ENCODE measurements at regions not wholly inside any gene's neighbourhood (a gene's known extent, or its start where the extent isn't known, plus 50 kb on each side); places are given as distances from the start of the nearest gene placed in this dataset.
A peak's percentile ranks its signal among the peaks of the same experiment; 100 is the strongest.

DNA sequence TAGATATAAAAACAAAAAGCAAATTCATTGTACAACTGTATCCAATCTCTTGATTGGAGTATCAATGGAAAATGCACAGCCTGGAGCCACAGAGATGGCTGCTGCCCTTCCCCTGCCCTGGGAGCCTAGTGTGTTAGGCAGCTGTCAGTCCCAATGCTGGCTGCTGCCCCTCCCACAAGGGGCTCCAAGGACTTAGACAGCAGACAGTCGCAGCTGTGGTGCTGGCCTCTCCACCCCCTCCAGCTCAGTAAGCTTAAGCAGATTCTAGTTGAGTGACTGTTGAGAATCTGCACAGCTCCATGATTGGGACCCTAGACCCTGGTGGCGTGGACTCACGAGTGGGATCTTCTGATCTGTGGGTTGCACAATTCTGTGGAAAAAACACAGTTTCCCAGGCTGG, 1511.2 kb downstream of the FAM181B start:
- Histone ChIP-seq H3K4me3 (ENCODE audit: low read depth in 2 of 2, low read length in 2 of 2) (no peak overlapping the region), H3K27me3 (ENCODE audit: control insufficient read depth, insufficient read depth, low read length) (no peaks in the 10 kb centered on the region), H3K4me1 (ENCODE audit: control insufficient read depth, insufficient read depth, low read length) (no peaks in the 10 kb centered on the region), H3K36me3 (ENCODE audit: control insufficient read depth, insufficient read depth, low read length) (no peaks in the 10 kb centered on the region), H3K9me3 (ENCODE audit: control insufficient read depth, insufficient read depth, low read depth, low read length) (no peaks in the 10 kb centered on the region), H3K27ac (ENCODE audit: low read length) (no peak overlapping the region)
- in situ Hi-C loops (cut with HindIII; ENCODE audit: low pct_unique_long_range_greater_than_20kb, low sequenced_read_pairs) (no loop called here), intact Hi-C loops (cut with micrococcal nuclease; ENCODE audit: unreplicated experiment) (no loop called here)
- TF ChIP-seq, protein P1, sequence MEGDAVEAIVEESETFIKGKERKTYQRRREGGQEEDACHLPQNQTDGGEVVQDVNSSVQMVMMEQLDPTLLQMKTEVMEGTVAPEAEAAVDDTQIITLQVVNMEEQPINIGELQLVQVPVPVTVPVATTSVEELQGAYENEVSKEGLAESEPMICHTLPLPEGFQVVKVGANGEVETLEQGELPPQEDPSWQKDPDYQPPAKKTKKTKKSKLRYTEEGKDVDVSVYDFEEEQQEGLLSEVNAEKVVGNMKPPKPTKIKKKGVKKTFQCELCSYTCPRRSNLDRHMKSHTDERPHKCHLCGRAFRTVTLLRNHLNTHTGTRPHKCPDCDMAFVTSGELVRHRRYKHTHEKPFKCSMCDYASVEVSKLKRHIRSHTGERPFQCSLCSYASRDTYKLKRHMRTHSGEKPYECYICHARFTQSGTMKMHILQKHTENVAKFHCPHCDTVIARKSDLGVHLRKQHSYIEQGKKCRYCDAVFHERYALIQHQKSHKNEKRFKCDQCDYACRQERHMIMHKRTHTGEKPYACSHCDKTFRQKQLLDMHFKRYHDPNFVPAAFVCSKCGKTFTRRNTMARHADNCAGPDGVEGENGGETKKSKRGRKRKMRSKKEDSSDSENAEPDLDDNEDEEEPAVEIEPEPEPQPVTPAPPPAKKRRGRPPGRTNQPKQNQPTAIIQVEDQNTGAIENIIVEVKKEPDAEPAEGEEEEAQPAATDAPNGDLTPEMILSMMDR (IDR thresholded peaks at IDR 0.05): no peak
- no peak for TF ChIP-seq POLR2AphosphoS5 (IDR thresholded peaks at IDR 0.05; ENCODE audit: low read depth, low read length)
- TF ChIP-seq, protein P2, sequence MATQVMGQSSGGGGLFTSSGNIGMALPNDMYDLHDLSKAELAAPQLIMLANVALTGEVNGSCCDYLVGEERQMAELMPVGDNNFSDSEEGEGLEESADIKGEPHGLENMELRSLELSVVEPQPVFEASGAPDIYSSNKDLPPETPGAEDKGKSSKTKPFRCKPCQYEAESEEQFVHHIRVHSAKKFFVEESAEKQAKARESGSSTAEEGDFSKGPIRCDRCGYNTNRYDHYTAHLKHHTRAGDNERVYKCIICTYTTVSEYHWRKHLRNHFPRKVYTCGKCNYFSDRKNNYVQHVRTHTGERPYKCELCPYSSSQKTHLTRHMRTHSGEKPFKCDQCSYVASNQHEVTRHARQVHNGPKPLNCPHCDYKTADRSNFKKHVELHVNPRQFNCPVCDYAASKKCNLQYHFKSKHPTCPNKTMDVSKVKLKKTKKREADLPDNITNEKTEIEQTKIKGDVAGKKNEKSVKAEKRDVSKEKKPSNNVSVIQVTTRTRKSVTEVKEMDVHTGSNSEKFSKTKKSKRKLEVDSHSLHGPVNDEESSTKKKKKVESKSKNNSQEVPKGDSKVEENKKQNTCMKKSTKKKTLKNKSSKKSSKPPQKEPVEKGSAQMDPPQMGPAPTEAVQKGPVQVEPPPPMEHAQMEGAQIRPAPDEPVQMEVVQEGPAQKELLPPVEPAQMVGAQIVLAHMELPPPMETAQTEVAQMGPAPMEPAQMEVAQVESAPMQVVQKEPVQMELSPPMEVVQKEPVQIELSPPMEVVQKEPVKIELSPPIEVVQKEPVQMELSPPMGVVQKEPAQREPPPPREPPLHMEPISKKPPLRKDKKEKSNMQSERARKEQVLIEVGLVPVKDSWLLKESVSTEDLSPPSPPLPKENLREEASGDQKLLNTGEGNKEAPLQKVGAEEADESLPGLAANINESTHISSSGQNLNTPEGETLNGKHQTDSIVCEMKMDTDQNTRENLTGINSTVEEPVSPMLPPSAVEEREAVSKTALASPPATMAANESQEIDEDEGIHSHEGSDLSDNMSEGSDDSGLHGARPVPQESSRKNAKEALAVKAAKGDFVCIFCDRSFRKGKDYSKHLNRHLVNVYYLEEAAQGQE (IDR thresholded peaks at IDR 0.05; ENCODE audit: insufficient read depth in 1 of 2, low read depth in 2 of 2, low read length in 1 of 2): no peak
- no peak for TF ChIP-seq TCF7L2 (IDR thresholded peaks at IDR 0.05; ENCODE audit: low read depth, low read length)
- TF ChIP-seq SIN3A (IDR thresholded peaks at IDR 0.05; ENCODE audit: borderline replicate concordance, insufficient read depth, low read depth, low read length): no peak
- no peak for DNase-seq (ENCODE audit: low read depth, low spot score)
- CTCF ChIA-PET: no interaction called here
- POLR2A ChIA-PET: no interaction called here
- ATAC-seq: no peak
- no TSS peak for BruUV-seq (replicated peaks)

DNA sequence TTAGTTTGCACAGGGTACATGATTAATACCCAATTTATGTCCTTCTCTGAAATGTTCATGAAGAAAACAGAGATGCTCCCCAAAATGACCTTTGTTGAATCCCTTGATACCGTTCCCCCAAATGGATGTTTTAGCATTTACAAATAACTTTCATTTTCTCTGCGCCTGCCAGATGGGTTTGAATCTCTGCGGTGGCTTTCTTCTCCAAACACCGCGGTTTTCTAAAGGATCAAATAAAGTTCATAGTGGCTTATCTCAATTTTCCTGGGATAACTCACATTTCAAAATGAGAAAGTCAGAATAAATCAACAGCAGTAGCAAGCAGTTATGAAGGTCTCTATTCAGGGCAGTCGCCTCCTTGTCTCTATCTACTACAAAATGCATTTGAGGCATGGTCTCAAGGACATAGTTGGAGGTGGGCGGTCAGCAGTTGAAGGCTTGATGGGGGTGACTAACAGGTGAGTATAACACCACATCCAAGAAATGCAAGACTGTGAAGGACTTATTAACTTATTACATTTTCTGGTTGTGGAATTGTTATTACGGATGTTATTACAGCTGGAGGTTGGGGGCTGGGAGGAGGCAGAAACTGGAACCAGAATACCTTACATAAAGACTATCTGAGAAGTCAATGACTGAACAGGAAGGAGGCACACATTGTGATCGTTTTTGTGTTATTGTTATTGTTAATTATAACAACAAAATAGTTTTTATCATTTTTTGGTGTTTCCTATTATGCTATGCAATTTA, 1513.3 kb downstream of the FAM181B start:
- BruUV-seq (replicated peaks): no TSS peak
- ChIA-PET CTCF (no interaction called here), POLR2A (no interaction called here)
- TF ChIP-seq POLR2AphosphoS5 (IDR thresholded peaks at IDR 0.05; ENCODE audit: low read depth, low read length) (no peak), SIN3A (IDR thresholded peaks at IDR 0.05; ENCODE audit: borderline replicate concordance, insufficient read depth, low read depth, low read length) (no peak), TCF7L2 (IDR thresholded peaks at IDR 0.05; ENCODE audit: low read depth, low read length) (no peak)
- TF ChIP-seq, protein P2 (IDR thresholded peaks at IDR 0.05; ENCODE audit: insufficient read depth in 1 of 2, low read depth in 2 of 2, low read length in 1 of 2): no peak
- TF ChIP-seq, protein P1 (IDR thresholded peaks at IDR 0.05): no peak
- Histone ChIP-seq H3K9me3 (ENCODE audit: control insufficient read depth, insufficient read depth, low read depth, low read length) (no peaks in the 10 kb centered on the region), H3K4me3 (ENCODE audit: low read depth in 2 of 2, low read length in 2 of 2) (peak overlapping the region in 1 of 2 experiments; percentile 7; a peak in 1 of 4 replicates), H3K4me1 (ENCODE audit: control insufficient read depth, insufficient read depth, low read length) (no peaks in the 10 kb centered on the region), H3K27ac (ENCODE audit: low read length) (no peak overlapping the region), H3K36me3 (ENCODE audit: control insufficient read depth, insufficient read depth, low read length) (no peaks in the 10 kb centered on the region), H3K27me3 (ENCODE audit: control insufficient read depth, insufficient read depth, low read length) (no peaks in the 10 kb centered on the region)
- in situ Hi-C loops (cut with HindIII; ENCODE audit: low pct_unique_long_range_greater_than_20kb, low sequenced_read_pairs): no loop called here
- DNase-seq (ENCODE audit: low read depth, low spot score) (no peak), ATAC-seq (no peak)
- intact Hi-C loops (cut with micrococcal nuclease; ENCODE audit: unreplicated experiment): no loop called here

Data from Panc1 (cell line).